ENCODE measurements at regions not wholly inside any gene's neighbourhood (a gene's known extent, or its start where the extent isn't known, plus 50 kb on each side); places are given as distances from the start of the nearest gene placed in this dataset.
"Not testable (repeated sequence)": the region's sequence is repeated elsewhere in the genome, so short reads cannot be mapped to it uniquely, and the experiment has no call there.

- ATAC-seq: no peak
- peaks cover 0 to 4% (median 0%) of the 10 kb centered on the region in 3 donors for H3K9me3 ChIP-seq
- no peak overlapping the region for H3K4me3 ChIP-seq
- H3K27me3 ChIP-seq: no peaks in the 10 kb centered on the region
- no peaks in the 10 kb centered on the region for H3K36me3 ChIP-seq
- no peak overlapping the region for H3K27ac ChIP-seq
- H3K4me1 ChIP-seq: peaks cover 0 to 11% (median 0%) of the 10 kb centered on the region in 3 donors
- 28 to 35% methylated on average over 3 to 12 of the region's 12 CpGs for WGBS, 2 donors (ENCODE audit: low coverage in 1 of 2)
- TF ChIP-seq EP300 (IDR thresholded peaks at IDR 0.05) (no peak), POLR2AphosphoS5 (IDR thresholded peaks at IDR 0.05) (no peak), POLR2A (IDR thresholded peaks at IDR 0.05) (no peak), CTCF (IDR thresholded peaks at IDR 0.05) (no peak)
These were observed 84.8 kb upstream of the TCF4 start for GRCh38 chr18:55672574-55673361.

GRCh38 chr18:55665506-55665905, 77.5 kb upstream of the TCF4 start:
- no peak for TF ChIP-seq CTCF (IDR thresholded peaks at IDR 0.05)
- no peak for TF ChIP-seq POLR2A (IDR thresholded peaks at IDR 0.05)
- no peak for TF ChIP-seq EP300 (IDR thresholded peaks at IDR 0.05)
- TF ChIP-seq POLR2AphosphoS5 (IDR thresholded peaks at IDR 0.05): no peak
- Histone ChIP-seq H3K4me1 (no peaks in the 10 kb centered on the region), H3K9me3 (no peaks in the 10 kb centered on the region), H3K36me3 (no peaks in the 10 kb centered on the region), H3K4me3 (no peak overlapping the region), H3K27me3 (no peaks in the 10 kb centered on the region), H3K27ac (no peak overlapping the region)
- no peak for ATAC-seq
- WGBS, 2 donors (ENCODE audit: low coverage in 1 of 2): 93 to 95% methylated on average over 4 of the region's 5 CpGs

- not testable (repeated sequence) for H3K27me3 ChIP-seq, H3K36me3 ChIP-seq, ATAC-seq, H3K4me3 ChIP-seq, H3K4me1 ChIP-seq, H3K27ac ChIP-seq, H3K9me3 ChIP-seq
- WGBS, 2 donors (ENCODE audit: low coverage in 1 of 2): 86 to 98% methylated on average over 6 to 10 of the region's 45 CpGs
These were observed 76.9 kb upstream of the TCF4 start for GRCh38 chr18:55664758-55665400.

GRCh38 chr18:55663891-55664290, 75.9 kb upstream of the TCF4 start:
- Histone ChIP-seq H3K36me3 (no peaks in the 10 kb centered on the region), H3K9me3 (no peaks in the 10 kb centered on the region), H3K27me3 (no peaks in the 10 kb centered on the region), H3K27ac (no peak overlapping the region), H3K4me1 (no peaks in the 10 kb centered on the region), H3K4me3 (no peak overlapping the region)
- ATAC-seq: no peak
- WGBS, 2 donors (ENCODE audit: low coverage in 1 of 2): 88 to 94% methylated on average over 4 of the region's 4 CpGs
- no peak for TF ChIP-seq POLR2AphosphoS5 (IDR thresholded peaks at IDR 0.05)
- no peak for TF ChIP-seq EP300 (IDR thresholded peaks at IDR 0.05)
- TF ChIP-seq POLR2A (IDR thresholded peaks at IDR 0.05): no peak
- no peak for TF ChIP-seq CTCF (IDR thresholded peaks at IDR 0.05)

GRCh38 chr18:55658598-55658997, 70.6 kb upstream of the TCF4 start:
- no peak for TF ChIP-seq POLR2AphosphoS5 (IDR thresholded peaks at IDR 0.05)
- TF ChIP-seq EP300 (IDR thresholded peaks at IDR 0.05): no peak
- no peak for TF ChIP-seq POLR2A (IDR thresholded peaks at IDR 0.05)
- no peak for TF ChIP-seq CTCF (IDR thresholded peaks at IDR 0.05)
- no peak for ATAC-seq
- Histone ChIP-seq H3K27ac (no peak overlapping the region), H3K9me3 (no peaks in the 10 kb centered on the region), H3K4me3 (no peak overlapping the region), H3K36me3 (no peaks in the 10 kb centered on the region), H3K4me1 (no peaks in the 10 kb centered on the region), H3K27me3 (no peaks in the 10 kb centered on the region)
- WGBS, 2 donors (ENCODE audit: low coverage in 1 of 2): 70 to 89% methylated on average over 2 of the region's 2 CpGs

Data from gastroesophageal sphincter (tissue), 4 donors.